Mucosa of rectum (tissue), 2 donors: ENCODE measurements at regions not wholly inside any gene's neighbourhood (a gene's known extent, or its start where the extent isn't known, plus 50 kb on each side); places are given as distances from the start of the nearest gene placed in this dataset.

Source experiments
- H3K27ac ChIP-seq, 2 donors: one replicate each; pipeline ENCODE4 v1.7.0; 2013; ENCODE audit warnings: inconsistent platforms in 2 of 2, low read depth in 2 of 2, low read length in 2 of 2
- H3K27me3 ChIP-seq, 2 donors: one replicate each; pipeline ENCODE4 v1.7.0; 2013; ENCODE audit warnings: low read length in 2 of 2; ENCODE audit not compliant: control insufficient read depth in 2 of 2, insufficient read depth in 2 of 2
- H3K36me3 ChIP-seq, 2 donors: one replicate each; pipeline ENCODE4 v1.7.0; 2013; ENCODE audit warnings: low read length in 2 of 2; ENCODE audit not compliant: control insufficient read depth in 2 of 2, insufficient read depth in 2 of 2
- H3K4me1 ChIP-seq, 2 donors: one replicate each; pipeline ENCODE4 v1.7.0; 2013; ENCODE audit warnings: low read length in 2 of 2, mild to moderate bottlenecking in 1 of 2; ENCODE audit not compliant: control insufficient read depth in 2 of 2, insufficient read depth in 2 of 2
- H3K4me3 ChIP-seq, 2 donors: one replicate each; pipeline ENCODE4 v1.7.0; 2013; ENCODE audit warnings: low read length in 2 of 2
- H3K9ac ChIP-seq, 2 donors: one replicate each; pipeline ENCODE4 v1.7.0; 2013; ENCODE audit warnings: low read length in 2 of 2, low read depth in 1 of 2, mild to moderate bottlenecking in 1 of 2
- H3K9me3 ChIP-seq, 2 donors: one replicate each; pipeline ENCODE4 v1.7.0; 2013; ENCODE audit warnings: low read length in 2 of 2; ENCODE audit not compliant: control insufficient read depth in 2 of 2
- donor health status: healthy.
- donor health status: Normal muscosa, but diverticular disease.

DNA sequence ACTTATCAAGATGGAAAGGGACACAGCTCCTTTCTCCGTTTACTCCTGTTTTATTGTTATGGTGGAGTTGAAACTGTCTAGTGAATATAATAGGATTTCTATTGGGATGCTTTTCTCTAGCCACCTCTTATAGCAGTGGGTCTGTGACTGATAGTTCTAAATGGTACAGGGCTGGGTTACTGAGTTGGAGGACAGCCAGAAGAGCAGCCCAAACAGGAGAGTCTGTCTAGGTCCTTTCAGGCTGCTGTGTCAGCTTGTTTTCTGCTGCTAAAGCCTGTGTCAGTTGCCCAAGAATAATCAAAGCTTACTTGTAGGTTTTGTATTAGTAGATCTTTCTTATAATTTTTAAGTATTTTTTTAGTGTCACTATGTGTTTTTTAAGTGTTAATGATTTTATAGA, 356.0 kb upstream of the SEMA6A start:
- H3K27me3 ChIP-seq, result peaks cover 0 to 6% of the 10 kb centered on the region in 2 donors
- H3K27ac ChIP-seq, result no peak overlapping the region
- H3K9me3 ChIP-seq, result no peaks in the 10 kb centered on the region
- no peaks in the 10 kb centered on the region for H3K4me1 ChIP-seq
- no peaks in the 10 kb centered on the region for H3K36me3 ChIP-seq
- H3K4me3 ChIP-seq, result no peak overlapping the region
- H3K9ac ChIP-seq, result no peak overlapping the region

DNA sequence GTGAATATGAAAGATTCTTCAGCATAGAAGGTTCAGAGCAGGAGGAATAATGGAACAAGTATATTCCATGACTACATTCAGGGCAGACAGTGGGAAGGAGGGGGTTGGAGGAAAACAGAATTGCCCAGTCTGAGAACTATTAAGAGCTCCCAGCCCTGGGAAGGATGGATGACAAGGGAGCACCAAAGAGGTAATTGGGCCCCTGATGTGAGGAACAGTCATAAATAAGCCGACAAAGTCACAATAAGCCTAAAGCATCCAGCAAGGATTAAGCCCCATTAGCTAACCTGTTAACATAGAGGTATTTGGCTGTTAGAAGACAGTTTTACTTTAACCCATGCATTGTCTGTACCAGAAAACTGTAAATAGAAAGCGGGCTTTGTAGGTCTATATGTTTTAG, 348.7 kb upstream of the SEMA6A start:
- H3K36me3 ChIP-seq, result no peaks in the 10 kb centered on the region
- peaks cover 0 to 1% of the 10 kb centered on the region in 2 donors for H3K27me3 ChIP-seq
- no peaks in the 10 kb centered on the region for H3K4me1 ChIP-seq
- no peaks in the 10 kb centered on the region for H3K9me3 ChIP-seq
- H3K4me3 ChIP-seq, result no peak overlapping the region
- H3K27ac ChIP-seq, result no peak overlapping the region
- H3K9ac ChIP-seq, result no peak overlapping the region

DNA sequence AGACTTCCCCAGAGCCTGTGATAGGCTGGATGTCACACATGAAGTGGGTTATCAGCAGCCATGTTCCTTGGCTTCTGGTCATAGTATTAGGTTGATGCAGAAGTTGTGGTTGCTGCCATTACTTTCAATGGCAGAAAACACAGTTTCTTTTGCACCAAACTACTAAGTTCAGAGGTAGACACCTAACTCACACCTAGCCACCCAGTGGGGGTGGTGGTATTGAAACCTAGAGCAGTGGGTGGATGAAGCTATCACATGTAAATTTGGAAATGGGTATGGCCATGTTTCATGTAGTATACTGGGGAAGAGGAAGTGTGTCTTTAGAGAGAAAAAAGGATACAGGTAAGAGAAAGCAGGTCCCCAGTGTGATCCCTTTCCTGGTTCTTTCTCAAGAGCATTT, 347.9 kb upstream of the SEMA6A start:
- H3K9ac ChIP-seq, result no peak overlapping the region
- H3K4me3 ChIP-seq, result no peak overlapping the region
- H3K4me1 ChIP-seq, result no peaks in the 10 kb centered on the region
- no peaks in the 10 kb centered on the region for H3K36me3 ChIP-seq
- H3K27me3 ChIP-seq, result no peaks in the 10 kb centered on the region
- H3K9me3 ChIP-seq, result no peaks in the 10 kb centered on the region
- H3K27ac ChIP-seq, result no peak overlapping the region

DNA sequence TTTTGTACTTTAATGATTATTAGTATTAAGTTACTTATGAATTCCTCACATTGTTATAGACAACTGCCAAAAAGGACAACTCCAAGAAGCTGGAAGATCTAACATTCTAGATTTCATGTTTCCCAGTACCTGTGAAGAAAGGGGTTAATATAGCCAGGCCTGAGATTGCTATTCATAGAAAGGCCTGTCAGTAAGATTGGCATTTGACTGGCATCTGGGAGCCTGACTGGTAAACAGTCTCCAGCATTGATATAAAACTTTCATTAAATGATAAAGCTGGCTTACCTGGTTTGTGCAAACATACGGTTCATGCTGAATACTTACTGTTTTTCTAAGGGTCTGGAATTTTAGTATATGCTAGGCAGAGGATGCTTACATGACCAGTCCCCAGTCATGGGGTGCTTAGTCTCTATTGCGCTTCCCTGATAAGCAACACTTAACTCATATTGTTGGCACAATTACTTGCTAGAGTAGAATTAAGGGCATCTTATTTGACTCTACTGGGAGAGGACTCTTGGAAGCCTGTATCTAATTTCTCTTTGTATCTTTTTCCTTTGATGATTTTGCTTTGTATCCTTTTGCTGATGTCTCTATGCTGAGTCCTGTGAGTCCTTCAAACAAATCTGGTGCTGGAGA, 340.4 kb upstream of the SEMA6A start:
- Histone ChIP-seq H3K4me1 (no peaks in the 10 kb centered on the region), H3K27ac (no peak overlapping the region), H3K9ac (no peak overlapping the region), H3K4me3 (no peak overlapping the region), H3K9me3 (no peaks in the 10 kb centered on the region), H3K36me3 (no peaks in the 10 kb centered on the region), H3K27me3 (no peaks in the 10 kb centered on the region)

DNA sequence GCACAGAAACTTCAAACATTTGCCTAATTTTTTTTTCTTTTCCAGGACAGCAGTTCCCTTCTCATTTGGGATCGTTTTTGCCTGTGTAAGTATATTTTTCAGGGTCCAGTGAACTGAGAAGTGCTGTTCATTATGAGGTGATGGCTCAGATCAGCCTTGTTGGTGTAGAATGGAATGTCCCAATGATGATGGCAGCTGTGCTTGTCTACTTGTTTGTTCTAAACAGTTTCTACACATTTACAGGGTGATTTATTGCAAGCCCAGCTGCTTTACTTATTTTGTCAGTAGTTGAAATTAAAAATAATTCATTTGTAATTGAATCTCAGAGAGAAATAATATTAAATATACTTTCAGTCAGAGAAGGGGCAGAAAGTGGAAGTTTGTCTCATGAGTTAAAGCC, 337.6 kb upstream of the SEMA6A start:
- H3K27ac ChIP-seq, result no peak overlapping the region

DNA sequence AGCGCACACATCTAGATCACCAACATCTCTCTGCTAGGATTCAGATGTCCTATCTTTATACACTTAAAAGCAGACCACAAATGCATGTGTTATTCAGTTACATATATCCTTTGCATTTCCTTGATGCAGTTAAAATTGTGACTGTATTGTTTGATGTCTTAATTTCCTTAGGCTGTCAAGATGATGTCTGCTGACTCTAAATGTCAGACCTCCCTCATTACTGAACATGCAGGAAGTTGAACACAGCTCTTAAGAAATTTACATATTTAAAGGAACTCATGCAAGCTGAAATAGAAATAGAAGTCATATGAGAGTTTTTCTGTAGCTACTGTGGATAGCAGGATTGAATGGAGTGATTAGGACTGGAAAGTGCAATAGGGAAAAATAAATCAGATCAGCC, 336.5 kb upstream of the SEMA6A start:
- Histone ChIP-seq H3K9me3 (no peaks in the 10 kb centered on the region), H3K9ac (no peak overlapping the region), H3K4me3 (no peak overlapping the region), H3K27ac (no peak overlapping the region), H3K4me1 (no peaks in the 10 kb centered on the region), H3K36me3 (no peaks in the 10 kb centered on the region), H3K27me3 (no peaks in the 10 kb centered on the region)

More for the DNA sequence above, 337.6 kb upstream of the SEMA6A start:
- Histone ChIP-seq H3K36me3 (no peaks in the 10 kb centered on the region), H3K9ac (no peak overlapping the region), H3K9me3 (no peaks in the 10 kb centered on the region), H3K27me3 (no peaks in the 10 kb centered on the region), H3K4me3 (no peak overlapping the region), H3K4me1 (no peaks in the 10 kb centered on the region)

DNA sequence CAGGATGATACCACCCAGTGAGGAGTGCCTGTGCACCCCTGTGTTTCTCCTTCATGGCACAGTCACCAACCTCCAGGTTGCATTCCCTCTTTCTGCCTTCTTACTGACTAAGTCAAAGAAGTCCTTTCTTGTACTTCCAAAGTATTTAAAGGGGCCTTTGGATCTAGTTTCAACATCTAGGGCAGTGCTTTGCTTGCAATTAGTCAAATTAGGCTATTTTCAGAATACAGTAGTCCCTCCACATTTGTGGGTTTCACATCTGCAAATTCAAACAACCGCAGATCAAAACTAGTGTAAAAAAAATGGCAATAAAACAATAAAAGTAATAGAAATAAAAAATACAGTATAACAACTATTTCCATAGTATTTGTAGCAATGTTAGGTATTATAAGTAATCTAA, 333.9 kb upstream of the SEMA6A start:
- Histone ChIP-seq H3K4me3 (no peak overlapping the region), H3K36me3 (no peaks in the 10 kb centered on the region), H3K9ac (no peak overlapping the region), H3K9me3 (no peaks in the 10 kb centered on the region), H3K27ac (no peak overlapping the region), H3K4me1 (no peaks in the 10 kb centered on the region), H3K27me3 (no peaks in the 10 kb centered on the region)

DNA sequence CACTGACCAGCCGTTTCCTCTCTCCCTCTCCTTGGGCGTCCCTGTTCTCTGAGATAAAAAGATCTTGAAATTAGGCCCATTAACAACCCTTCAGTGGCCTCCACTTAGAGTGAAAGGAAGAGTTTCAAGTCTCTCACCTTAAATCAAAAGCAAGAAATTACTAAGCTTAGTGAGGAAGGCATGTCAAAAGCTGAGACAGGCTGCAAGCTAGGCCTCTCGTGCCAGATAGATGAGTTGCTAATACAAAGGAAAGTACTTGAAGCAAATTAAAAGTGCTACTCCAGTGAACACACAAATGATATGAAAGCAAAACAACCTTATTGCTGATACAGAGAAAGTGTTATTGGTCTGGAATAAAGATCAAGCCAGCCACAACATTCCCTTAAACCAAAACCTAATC, 331.3 kb upstream of the SEMA6A start:
- Histone ChIP-seq H3K9ac (no peak overlapping the region), H3K4me3 (no peak overlapping the region), H3K27me3 (no peaks in the 10 kb centered on the region), H3K36me3 (no peaks in the 10 kb centered on the region), H3K4me1 (no peaks in the 10 kb centered on the region), H3K27ac (no peak overlapping the region), H3K9me3 (no peaks in the 10 kb centered on the region)

DNA sequence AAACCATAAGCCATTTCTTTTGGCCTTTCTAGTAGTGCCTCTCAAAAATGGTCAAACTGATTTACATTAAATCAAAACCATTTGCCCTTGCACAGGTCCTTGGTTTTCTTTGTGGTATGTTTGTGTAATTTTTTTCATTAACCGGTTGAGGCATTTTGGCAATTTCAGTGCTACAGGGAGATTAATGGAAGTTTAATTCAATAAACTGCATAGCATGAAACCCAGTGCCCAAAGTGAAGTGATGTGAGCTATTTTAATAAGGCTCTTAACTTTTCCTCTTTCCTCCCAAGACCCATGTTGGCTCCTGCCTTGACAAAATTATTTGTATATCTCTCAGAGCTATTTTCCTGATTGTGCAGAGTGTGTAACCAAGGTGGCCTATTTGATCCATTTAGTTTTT, 326.2 kb upstream of the SEMA6A start:
- no peaks in the 10 kb centered on the region for H3K27me3 ChIP-seq
- no peak overlapping the region for H3K9ac ChIP-seq
- H3K4me3 ChIP-seq, result no peak overlapping the region
- H3K36me3 ChIP-seq, result no peaks in the 10 kb centered on the region
- no peaks in the 10 kb centered on the region for H3K9me3 ChIP-seq
- H3K27ac ChIP-seq, result no peak overlapping the region
- H3K4me1 ChIP-seq, result no peaks in the 10 kb centered on the region

DNA sequence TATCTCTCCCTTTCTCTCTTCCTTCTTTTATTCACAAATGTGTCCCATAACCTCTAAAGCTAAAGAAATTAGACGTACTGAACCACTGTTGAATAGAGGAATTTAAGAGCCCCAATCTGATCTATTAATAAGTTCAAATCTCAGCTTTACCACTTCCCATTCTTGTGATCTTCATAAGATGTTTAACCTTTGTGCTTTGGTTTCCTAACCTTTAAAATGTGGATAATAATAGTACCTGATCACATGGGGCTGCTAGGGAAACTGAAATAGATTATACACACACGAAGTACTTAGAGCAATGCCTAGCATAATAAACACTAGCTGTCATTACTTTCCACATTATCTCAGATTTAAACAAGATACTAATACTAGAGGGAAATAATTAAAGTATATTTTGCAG, 324.3 kb upstream of the SEMA6A start:
- no peaks in the 10 kb centered on the region for H3K36me3 ChIP-seq
- no peaks in the 10 kb centered on the region for H3K9me3 ChIP-seq
- H3K4me1 ChIP-seq, result no peaks in the 10 kb centered on the region
- H3K27ac ChIP-seq, result no peak overlapping the region
- H3K27me3 ChIP-seq, result no peaks in the 10 kb centered on the region
- H3K4me3 ChIP-seq, result no peak overlapping the region
- H3K9ac ChIP-seq, result no peak overlapping the region

DNA sequence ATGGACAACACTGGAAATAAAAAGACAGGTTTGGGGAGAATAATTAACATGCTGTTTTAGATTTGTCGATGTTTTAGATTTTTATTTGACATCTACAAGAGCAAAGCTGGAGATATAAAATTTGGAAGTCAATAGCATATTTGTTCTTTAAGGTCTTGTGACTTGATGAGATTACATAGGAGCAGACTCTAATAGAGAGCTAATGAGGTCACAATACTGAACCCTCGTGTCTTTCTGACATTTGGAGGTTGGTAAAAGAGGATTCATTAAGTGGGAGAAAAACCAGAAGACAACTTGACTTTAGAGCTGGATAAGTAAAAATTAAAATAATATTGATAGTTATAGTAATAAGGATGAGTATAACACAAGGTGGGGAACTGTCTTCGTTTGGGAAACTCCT, 322.7 kb upstream of the SEMA6A start:
- no peaks in the 10 kb centered on the region for H3K4me1 ChIP-seq
- no peaks in the 10 kb centered on the region for H3K36me3 ChIP-seq
- H3K27me3 ChIP-seq, result no peaks in the 10 kb centered on the region
- H3K4me3 ChIP-seq, result no peak overlapping the region
- H3K9me3 ChIP-seq, result no peaks in the 10 kb centered on the region
- H3K9ac ChIP-seq, result no peak overlapping the region
- no peak overlapping the region for H3K27ac ChIP-seq
